NCI-H460 (cell line): ENCODE measurements at regions not wholly inside any gene's neighbourhood (a gene's known extent, or its start where the extent isn't known, plus 50 kb on each side); places are given as distances from the start of the nearest gene placed in this dataset.
"Not testable (repeated sequence)": the region's sequence is repeated elsewhere in the genome, so short reads cannot be mapped to it uniquely, and the experiment has no call there.

Experiments
- DNase-seq: peaks from one replicate; pipeline ENCODE4 v3.0.0-alpha.2; 2016; ENCODE audit warnings: low read depth; ENCODE audit errors: extremely low read depth

GRCh38 chr22:49011769-49012648 is 815.7 kb downstream of the BRD1 start:
- DNase-seq, result no peak

DNA sequence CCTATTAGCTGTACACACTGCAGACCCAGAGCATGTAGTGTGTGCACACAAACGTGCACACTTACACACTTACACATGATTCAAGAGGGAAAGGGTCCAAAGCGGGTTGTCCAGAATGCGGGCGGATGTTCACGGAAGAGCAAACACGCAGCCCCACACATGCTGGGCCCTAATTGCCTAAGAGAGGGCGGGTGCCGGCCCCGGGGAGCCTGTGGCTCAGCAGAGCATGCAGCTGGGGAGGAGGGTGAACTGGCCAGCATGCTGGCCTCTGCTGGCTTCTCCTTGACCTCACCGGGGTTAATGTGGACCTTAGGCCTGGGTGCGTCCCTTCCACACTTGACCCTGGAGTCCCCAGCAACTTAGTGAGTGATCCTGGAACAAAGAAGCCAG is 816.3 kb downstream of the BRD1 start:
- no peak for DNase-seq

- DNase-seq, result no peak
Observed at GRCh38 chr22:49010901-49011300, 816.8 kb downstream of the BRD1 start.

DNA sequence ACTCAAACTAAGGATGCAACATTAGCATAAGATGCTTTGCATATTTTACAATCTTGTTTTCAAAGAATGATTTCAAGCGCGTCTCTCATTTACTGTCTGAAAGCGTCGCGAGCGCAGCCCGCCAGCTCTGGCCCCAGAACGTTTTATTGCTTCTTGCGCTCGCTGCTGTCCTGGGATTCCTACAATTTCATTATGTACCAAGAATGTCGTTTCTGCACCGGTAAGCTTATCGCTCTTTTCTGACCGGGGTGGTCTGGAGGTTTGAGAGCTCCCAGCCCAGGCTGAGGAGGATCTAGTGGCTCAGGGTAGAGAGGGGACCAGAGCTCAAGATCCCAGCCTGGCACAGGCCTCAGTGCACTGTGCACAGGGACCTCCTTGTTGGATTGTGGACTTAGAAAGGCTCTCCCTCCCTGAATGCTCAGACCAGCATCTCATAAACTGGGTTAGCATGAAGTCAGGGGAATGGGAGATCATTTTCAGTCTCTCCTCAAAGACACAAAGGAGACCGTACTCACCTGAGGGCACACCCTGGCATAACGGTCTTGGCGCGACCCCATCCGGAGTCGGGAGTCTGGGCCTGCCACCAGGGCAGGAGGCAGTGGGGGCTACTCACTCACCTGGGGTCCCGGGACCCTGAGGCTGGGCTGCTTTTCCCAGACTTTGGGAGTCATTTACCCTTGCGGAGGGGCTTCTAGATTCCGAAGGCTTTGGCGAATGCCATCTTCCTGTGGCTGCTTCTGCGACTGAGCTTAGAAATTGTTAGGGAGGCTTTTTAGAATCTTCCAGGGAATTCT is 817.4 kb downstream of the BRD1 start:
- DNase-seq, result no peak

DNA sequence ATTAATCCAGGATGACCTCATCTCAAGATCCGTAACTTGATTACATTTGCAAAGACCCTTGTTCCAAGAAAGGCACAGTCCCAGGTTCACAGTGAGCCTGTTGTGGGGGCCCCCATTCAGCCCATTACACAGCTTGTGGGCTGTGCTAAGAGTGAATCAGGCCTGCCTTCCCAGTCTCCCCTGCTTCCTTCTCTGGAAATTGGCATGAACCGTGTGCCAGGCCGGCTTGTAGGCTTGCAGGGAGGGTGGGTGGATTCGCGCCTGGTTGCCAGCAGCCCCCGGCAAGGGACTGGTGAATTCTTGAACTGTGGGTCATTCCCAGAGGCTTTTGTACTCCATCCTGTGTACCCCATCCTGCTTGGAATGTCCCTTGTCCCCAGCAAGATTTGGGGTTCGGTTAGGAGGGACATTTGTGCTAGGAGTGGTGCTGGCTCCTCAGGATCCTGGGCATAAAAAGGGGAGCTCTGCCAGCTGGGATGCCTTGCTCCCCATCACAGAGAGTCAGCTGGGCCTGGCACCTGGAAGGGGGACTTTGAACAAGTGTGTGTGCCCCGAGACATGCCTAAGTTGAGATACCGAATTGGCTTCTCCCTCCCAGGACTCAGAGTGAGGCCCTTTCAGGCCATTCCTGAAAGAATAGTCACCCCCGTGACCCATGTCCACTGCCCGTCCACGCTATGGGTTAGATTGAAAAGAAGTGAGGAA is 818.2 kb downstream of the BRD1 start:
- DNase-seq, result no peak

- DNase-seq, result no peak
Observed at GRCh38 chr22:49008682-49009235, 818.9 kb downstream of the BRD1 start.

DNA sequence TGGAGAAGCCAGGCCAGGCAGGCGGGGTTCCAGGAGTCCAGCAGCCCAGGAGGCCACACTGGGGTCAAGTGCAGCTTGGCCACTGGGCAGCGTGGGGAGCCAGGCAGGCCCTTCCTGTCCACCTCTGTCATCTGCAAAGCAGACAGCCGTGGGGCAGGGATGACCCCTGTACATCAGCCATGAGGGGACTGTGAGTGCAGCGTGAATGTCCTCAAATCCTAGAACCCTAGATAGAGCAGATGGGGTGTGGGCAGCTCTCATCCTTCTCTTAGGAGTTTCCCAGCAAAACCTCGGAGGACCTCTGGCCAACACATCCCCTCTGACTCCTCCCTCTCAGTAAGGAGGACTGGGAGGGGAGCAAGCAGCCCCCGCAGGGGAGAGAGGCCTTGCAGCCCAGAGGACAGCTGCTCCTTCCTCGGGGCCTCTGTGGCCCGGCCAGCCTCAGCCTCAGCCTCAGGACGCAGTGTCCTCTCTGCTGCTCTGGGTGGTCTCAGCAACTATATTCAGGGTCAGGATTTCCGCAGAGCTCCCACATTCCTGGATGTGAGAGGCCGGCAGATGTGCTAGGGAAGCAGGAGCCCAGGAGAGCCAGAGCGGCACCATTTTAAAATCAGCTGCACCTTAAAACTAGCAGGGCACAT is 820.5 kb downstream of the BRD1 start:
- no peak for DNase-seq

DNA sequence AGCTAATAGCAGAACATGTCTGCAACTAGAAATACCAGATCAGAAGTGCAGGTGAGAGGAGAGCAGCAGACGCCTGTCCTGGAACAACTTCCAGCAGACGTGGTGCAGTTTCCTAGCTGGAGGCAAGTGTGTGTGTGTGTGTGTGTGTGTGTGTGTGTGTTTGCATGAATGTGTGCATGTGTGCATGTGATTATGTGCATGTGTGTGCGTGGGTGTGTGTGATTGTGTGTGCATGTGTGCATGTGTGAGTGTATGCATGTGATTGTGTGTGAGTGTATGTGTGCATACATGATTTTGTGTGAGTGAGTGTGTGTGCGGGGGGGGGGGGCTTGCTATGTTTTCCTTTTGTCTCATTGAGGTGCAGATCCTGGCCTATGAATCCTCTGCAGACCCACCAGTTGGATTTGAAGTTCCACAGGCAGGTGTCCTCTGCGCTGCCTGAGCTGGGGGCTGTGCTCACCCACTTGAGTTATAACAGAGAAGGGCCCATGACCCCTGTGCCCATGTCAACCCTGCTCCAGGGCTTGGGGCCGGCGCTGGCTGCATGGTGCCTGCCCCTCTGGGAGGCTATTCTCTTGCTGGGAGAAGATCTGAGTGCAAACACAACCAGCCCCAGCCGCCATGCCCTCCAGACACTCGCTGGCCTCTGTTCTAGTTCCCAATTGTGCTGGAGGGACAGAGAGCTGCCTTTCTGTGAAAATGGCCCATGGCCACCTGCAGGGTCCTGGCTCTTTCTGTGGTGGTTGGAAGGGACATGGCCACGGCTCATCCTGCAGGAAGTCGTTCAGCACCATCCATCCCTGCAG is 821.3 kb downstream of the BRD1 start:
- no peak for DNase-seq

GRCh38 chr22:49005557-49005956 is 822.1 kb downstream of the BRD1 start:
- DNase-seq, result no peak

DNA sequence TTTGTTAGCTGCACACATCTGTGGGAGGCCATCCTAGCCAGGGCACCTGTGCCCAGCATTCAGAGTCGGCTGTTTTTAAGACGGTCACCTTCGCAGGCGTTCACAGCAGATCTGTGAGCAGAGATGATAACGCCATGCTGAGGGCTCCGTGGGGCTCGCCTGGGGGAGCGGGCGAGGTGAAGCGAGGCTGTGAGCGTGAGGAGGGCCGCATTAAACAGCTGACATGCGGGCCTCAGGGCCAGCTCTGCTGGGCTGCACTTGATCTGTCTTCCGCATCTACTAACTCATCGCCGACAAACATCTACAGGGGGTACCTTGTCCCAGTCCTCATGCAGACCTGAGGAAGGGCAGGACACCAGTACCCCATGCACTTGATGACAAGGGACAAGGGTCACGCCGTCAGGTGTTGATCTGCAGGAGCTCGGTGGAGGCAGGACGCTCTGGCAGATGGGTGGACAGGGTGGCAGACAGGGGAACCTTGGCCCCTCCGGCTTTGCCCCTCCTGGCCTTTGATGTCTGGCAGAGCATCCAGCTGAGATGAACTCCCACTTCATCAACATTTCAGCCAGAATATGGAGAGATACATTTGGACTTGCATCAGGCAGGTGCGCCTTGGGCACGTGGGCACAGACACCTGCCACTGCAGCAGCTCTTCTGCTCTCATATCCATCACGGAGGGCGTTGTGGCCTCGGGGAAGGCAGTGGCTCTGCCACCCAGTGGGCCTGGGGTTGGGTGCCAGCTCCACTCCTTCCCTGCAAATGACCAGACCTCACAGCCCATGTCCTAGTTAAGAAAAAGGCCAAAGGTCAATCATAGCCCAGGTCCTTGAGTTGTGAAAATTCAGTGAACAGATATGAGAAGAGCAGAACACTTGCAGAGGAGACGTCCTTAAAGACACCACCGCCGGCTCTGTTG is 822.9 kb downstream of the BRD1 start:
- DNase-seq, result no peak

DNA sequence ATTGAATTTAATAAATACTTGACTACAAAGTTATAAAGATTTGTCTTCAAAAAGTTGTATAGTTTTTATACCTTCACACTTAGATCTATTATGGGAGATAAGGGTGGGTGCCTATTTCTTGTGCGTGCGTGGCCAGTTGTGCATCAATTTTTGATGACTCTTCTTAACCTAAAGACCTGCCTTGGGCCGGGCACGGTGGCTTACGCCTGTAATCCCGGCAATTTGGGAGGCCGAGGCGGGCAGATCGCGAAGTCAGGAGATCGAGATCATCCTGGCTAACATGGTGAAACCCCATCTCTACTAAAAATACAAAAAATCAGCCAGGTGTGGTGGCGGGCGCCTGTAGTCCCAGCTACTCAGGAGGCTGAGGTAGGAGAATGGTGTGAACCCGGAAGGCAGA is 830.1 kb downstream of the BRD1 start:
- not testable (repeated sequence) for DNase-seq

DNA sequence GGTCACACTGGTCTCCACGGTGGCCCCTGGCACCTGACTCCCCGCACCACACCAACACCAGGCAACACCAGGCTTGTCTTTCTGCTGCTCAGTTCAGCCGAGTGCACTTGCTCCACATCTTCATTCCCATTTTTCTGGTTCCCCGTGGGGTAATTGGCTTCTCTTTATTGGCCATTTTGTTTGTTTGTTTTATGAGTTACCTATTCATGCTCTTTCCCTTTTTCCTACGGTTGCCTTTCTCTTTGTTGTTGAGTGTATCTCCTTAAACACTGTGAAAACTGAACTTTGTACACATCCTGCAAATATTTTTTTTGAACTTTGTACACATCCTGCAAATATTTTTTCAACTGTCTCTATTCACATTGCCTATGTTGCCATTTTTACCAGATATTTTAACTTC is 834.0 kb downstream of the BRD1 start:
- no peak for DNase-seq

DNA sequence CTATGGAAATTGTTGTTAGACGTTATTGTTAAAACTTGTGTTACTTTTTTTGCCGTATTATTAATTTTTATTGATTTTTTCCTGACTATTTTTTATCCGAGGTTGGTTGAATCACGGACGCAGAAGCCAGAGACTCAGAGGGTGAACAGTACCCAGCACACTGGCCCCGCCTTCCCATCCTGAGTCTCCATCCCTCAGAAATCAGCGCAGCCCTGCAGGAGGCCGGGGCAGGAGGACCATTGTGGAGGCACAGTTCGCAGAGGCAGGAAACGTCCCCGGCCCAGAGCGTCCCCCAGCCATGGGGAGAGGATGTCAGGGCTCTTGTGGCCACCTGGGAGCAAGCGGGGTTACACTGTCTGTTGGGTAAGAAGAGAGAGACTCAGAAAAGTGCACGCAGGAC is 843.0 kb downstream of the BRD1 start:
- no peak for DNase-seq

GRCh38 chr22:48982321-48982905 is 845.3 kb downstream of the BRD1 start:
- no peak for DNase-seq

DNA sequence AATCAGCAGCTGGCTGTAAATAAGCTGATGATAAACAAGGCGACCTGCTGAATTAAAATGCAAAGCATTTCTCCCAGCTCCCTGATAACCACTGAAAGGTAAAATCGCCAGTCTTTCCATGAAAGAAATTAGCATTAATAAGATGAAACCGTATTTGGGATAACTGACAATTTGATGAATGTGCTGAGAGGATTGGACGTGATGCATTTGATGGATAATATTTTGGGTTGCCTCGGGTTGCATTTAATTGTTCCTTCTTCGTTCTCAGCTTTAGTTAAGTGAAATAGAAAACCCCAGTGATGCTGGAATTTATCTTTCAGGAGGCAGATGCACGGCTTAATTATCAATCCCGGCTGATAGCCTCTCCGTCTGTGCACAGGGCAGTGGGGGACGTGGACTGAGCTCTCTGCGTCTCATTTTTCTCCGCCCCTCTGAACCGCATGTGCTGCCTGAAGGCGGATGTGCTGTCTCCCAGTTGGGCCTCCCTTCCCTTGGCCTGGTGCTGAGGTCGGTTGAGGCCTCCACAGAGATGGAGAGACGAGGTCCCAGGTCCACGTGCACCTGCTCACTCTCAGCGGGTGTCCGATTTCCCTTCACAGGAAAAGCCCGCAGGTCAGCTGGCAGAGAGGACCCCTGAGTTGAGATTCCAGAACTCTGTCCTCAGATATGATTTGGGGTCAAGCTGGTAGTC is 846.2 kb downstream of the BRD1 start:
- DNase-seq, result no peak

GRCh38 chr22:48980918-48981317 is 846.8 kb downstream of the BRD1 start:
- DNase-seq, result no peak

- DNase-seq, result no peak
Observed at GRCh38 chr22:48980409-48980808, 847.3 kb downstream of the BRD1 start.

- DNase-seq, result no peak
Observed at GRCh38 chr22:48979482-48979881, 848.2 kb downstream of the BRD1 start.
